Epithelial cell of esophagus (primary cell): ENCODE measurements at regions not wholly inside any gene's neighbourhood (a gene's known extent, or its start where the extent isn't known, plus 50 kb on each side); places are given as distances from the start of the nearest gene placed in this dataset.

Source experiments
- DNase-seq: peaks from one replicate; pipeline ENCODE4 v3.0.0; 2010; ENCODE audit warnings: low read depth
- H3K4me3 ChIP-seq: 2 replicates; pipeline ENCODE4 v1.5.1; 2011; ENCODE audit warnings: mild to moderate bottlenecking, low read length, control low read depth
- TF ChIP-seq, protein P1 (sequence below): IDR thresholded peaks from 2 replicates; pipeline ENCODE4 v1.5.1; 2011; ENCODE audit warnings: low read depth, mild to moderate bottlenecking, low read length, control low read depth, inconsistent platforms; ENCODE audit not compliant: insufficient read depth; ENCODE audit errors: missing control alignments

DNA sequence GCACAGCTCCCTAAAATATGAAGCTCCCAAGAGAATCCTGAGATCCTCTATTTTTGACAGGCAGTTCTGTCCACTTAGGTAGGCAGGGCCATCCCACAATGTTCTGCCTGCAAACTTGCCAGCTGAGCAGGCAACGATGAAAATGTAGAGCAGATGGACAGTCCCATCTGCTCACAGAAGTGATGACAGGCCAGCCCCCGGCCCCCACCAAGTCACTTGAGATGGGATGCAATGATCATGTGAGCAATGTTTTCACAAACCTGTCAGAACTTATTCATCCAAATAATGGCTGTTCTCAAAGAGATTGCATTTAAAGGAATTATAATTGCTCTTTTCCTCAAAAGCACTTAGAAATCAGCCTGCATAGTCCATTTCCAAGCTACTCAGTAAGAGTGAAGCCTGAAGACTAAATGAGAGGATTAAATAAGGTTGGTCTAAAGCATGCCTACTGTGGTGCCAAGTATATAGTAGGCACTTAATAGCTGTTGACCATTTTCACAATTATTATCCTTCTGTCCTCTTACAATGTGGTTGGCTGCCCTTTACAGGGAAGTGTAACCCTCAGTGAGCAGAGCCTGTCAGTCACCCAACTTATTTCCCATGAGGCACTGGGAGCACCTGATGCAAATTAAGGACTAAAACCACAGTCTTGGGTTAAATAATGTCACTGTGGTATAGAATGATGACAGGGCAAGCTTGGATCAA, 301.2 kb downstream of the FGFR2 start:
- no peak for DNase-seq
- no peak overlapping the region for H3K4me3 ChIP-seq
- TF ChIP-seq, protein P1, sequence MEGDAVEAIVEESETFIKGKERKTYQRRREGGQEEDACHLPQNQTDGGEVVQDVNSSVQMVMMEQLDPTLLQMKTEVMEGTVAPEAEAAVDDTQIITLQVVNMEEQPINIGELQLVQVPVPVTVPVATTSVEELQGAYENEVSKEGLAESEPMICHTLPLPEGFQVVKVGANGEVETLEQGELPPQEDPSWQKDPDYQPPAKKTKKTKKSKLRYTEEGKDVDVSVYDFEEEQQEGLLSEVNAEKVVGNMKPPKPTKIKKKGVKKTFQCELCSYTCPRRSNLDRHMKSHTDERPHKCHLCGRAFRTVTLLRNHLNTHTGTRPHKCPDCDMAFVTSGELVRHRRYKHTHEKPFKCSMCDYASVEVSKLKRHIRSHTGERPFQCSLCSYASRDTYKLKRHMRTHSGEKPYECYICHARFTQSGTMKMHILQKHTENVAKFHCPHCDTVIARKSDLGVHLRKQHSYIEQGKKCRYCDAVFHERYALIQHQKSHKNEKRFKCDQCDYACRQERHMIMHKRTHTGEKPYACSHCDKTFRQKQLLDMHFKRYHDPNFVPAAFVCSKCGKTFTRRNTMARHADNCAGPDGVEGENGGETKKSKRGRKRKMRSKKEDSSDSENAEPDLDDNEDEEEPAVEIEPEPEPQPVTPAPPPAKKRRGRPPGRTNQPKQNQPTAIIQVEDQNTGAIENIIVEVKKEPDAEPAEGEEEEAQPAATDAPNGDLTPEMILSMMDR, result no peak

DNA sequence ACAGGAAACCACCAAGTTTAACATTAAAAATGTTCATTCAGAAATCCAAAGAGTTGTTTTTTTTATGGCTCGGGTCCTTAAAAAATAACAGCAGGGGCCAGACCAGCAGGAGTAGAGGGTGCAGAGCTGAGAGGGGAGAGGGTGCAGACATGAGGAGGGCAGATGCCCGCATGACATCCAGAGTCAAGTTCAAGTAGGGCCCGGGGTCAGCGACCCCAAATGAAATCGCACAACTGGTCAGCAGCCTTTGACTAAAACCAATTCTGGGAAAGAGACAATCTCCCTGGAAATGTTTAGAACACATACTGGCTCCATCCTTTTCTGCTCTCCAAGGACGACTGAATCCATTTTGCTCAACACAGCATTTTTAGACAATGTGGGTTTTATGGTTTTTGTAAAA, 297.5 kb downstream of the FGFR2 start:
- H3K4me3 ChIP-seq, result no peak overlapping the region
- DNase-seq, result no peak
- TF ChIP-seq, protein P1, result no peak

DNA sequence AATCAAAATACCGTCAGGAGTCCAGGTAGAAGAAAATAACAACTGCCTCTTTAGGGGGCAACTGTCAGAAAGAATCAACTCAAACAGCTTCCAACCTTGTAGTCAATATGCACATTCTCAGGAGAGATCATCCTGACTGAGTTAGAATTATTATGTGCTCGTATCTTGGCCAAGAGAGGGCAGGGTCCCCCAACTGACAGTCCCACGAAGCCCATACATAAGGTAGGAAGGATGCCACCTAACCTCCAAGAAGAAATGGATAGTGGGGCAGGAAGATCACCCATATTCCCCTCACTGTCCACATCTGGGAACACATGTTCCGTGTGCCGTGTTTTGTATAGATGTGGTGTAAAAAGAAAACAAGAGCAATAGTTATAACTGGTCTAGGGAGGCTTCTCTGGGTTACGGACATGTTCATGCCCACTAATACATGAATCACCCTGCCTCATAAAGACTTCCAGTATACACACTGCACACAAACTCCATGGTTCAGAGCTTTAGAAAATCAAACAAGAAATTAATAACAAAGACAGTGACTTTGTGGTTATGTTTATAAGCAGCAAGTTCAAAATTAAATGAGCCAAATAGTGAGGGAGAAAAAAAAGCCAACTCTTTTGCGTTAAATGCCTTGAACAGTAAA, 295.6 kb downstream of the FGFR2 start:
- TF ChIP-seq, protein P1, result no peak
- DNase-seq, result peak; percentile 63
- H3K4me3 ChIP-seq, result no peak overlapping the region

DNA sequence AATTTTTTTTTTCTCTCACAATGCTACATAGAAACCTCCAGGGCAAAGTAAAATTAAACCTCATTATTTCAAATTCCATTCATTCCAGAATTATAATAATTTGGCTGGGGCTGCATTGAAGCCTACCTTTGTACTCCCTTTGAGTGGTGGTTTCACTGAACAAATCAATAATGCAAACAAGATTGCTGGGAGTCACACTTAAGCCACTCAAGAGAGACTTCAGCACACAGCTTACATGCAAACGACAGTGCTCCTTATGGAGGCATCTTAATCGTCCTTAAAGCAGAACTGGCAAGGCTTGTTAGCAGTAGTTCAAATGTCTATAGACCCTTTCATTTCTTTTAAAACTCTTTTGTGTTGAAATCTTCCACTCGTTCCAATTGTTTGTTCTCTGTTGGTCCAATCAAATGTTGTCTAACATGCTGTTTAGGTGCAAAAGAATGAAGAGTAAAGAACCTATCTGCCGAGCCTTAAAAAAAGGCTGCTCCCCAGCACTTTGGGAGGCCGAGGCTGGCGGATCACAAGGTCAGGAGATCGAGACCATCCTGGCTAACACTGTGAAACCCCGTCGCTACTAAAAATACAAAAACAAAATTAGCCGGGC, 294.9 kb downstream of the FGFR2 start:
- no peak overlapping the region for H3K4me3 ChIP-seq
- DNase-seq, result no peak
- TF ChIP-seq, protein P1, result no peak

DNA sequence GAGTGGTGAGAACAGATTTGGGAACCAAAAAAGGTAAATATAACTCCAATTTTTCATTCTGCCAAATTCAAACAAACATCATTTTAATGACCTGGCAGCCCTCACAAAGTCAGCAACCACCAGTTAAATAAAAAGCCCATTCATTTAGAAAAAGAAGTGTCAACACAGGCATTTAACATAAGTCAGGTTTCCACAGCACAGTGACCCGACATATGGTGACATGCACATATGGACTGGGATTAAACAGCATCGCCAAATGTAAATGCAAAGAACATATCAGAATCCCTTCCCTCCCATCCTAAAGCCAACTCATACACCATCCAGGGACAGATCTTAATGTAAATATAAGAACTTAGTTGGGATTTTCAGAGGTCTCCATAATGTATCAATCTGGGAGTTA, 293.2 kb downstream of the FGFR2 start:
- H3K4me3 ChIP-seq, result no peak overlapping the region
- DNase-seq, result no peak
- TF ChIP-seq, protein P1, result no peak

DNA sequence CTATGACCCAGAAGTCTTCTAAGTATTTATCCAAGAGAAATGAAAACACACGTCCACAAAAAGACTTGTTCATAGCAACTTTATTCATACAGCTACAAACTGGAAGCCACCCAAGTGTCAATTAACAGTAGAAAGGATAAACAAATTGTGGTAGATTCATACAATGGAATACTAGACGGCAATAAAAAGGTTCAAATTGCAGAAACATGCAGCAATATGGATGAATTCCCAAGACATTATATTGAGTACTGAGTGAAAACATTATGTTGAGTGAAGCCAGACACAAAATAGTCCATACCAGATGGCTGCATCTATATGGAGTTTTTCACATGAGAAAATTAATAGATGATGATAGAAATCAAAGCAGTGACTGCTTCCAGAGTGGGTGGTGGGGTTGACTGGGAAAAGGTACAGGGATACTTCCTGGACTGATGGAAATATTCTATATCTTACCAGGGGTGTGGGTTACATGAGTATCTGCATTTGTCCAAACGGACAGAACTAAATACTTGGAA, 292.0 kb downstream of the FGFR2 start:
- DNase-seq, result no peak
- H3K4me3 ChIP-seq, result no peak overlapping the region
- TF ChIP-seq, protein P1, result no peak
